Upper lobe of left lung (tissue), 6 donors: ENCODE measurements at regions not wholly inside any gene's neighbourhood (a gene's known extent, or its start where the extent isn't known, plus 50 kb on each side); places are given as distances from the start of the nearest gene placed in this dataset.

Source experiments
- ATAC-seq, 2 donors: fragments of 200-7000 bp; cut with Tn5 transposase; one replicate each; pipeline ENCODE4 v1.9.1; 2022; ENCODE audit warnings: mild to moderate bottlenecking in 2 of 2, moderate library complexity in 2 of 2; ENCODE audit not compliant: low FRiP score in 2 of 2
- DNase-seq, 2 donors: peaks; one replicate each; pipeline ENCODE4 v3.0.0-alpha.2; 2019 to 2020
- H3K27ac ChIP-seq, 4 donors: fragments of 200-600 bp; sonication (generic); one replicate each; pipeline ENCODE4 v1.5.1; 2016 to 2019
- H3K27me3 ChIP-seq, 4 donors: fragments of 200-600 bp; sonication (generic); one replicate each; pipeline ENCODE4 v1.5.1; 2017 to 2019
- H3K36me3 ChIP-seq, 4 donors: fragments of 200-600 bp; sonication (generic); one replicate each; pipeline ENCODE4 v1.5.1; 2016 to 2019
- H3K4me1 ChIP-seq, 4 donors: fragments of 200-600 bp; sonication (generic); one replicate each; pipeline ENCODE4 v1.5.1; 2018 to 2019
- H3K4me3 ChIP-seq, 4 donors: fragments of 200-600 bp; sonication (generic); one replicate each; pipeline ENCODE4 v1.5.1; 2017 to 2019; ENCODE audit warnings: mild to moderate bottlenecking in 2 of 4, moderate library complexity in 1 of 4
- H3K9me3 ChIP-seq, 4 donors: fragments of 200-600 bp; sonication (generic); one replicate each; pipeline ENCODE4 v1.5.1; 2018 to 2019
- CTCF ChIP-seq, 6 experiments: fragments of 450-650 bp in 4 of 6; fragments of 200-600 bp in 2 of 6; sonication (generic) in 2 of 6; IDR thresholded peaks; one replicate each; pipeline ENCODE4 v1.5.1; 2016 to 2019; ENCODE audit warnings: antibody characterized with exemption in 6 of 6
- EP300 ChIP-seq, 4 donors: sonication (generic); formaldehyde crosslinking; IDR thresholded peaks; one replicate each; pipeline ENCODE4 v1.5.1; 2017; ENCODE audit warnings: antibody characterized with exemption in 4 of 4, control low read depth in 2 of 4
- POLR2A ChIP-seq, 4 donors: fragments of 450-650 bp; IDR thresholded peaks; one replicate each; pipeline ENCODE4 v1.5.1; 2016 to 2017; ENCODE audit warnings: antibody characterized with exemption in 4 of 4, mild to moderate bottlenecking in 2 of 4
- POLR2AphosphoS5 ChIP-seq, 2 donors: sonication (generic); formaldehyde crosslinking; IDR thresholded peaks; one replicate each; pipeline ENCODE4 v1.5.1; 2017; ENCODE audit warnings: antibody characterized with exemption in 2 of 2
- WGBS, 2 donors: methylation state at CpG; one replicate each; pipeline ENCODE4 v1.1.5; 2017 to 2018; 5-methylcytosine and 5-hydroxymethylcytosine counted together
- donor health status: DM: no; HTN: no; CAD: no; lungs with moderate emphysema.
- donor health status: DM: no; HTN: yes; CAD: no; lungs with severe emphysema.

GRCh38 chr18:11237484-11237883 is 88.1 kb upstream of the PIEZO2 start:
- H3K4me1 ChIP-seq: no peaks in the 10 kb centered on the region
- no peaks in the 10 kb centered on the region for H3K9me3 ChIP-seq
- DNase-seq: no peak
- TF ChIP-seq EP300 (IDR thresholded peaks at IDR 0.05) (no peak), POLR2A (IDR thresholded peaks at IDR 0.05) (no peak), POLR2AphosphoS5 (IDR thresholded peaks at IDR 0.05) (no peak), CTCF (IDR thresholded peaks at IDR 0.05) (no peak)
- no peak overlapping the region for H3K4me3 ChIP-seq
- H3K27ac ChIP-seq: no peak overlapping the region
- WGBS, 2 donors: 84 to 88% methylated on average over 2 of the region's 2 CpGs
- ATAC-seq: no peak
- H3K27me3 ChIP-seq: no peaks in the 10 kb centered on the region
- H3K36me3 ChIP-seq: no peaks in the 10 kb centered on the region

- Histone ChIP-seq H3K4me3 (no peak overlapping the region), H3K36me3 (no peaks in the 10 kb centered on the region), H3K27ac (no peak overlapping the region), H3K27me3 (no peaks in the 10 kb centered on the region), H3K4me1 (no peaks in the 10 kb centered on the region), H3K9me3 (no peaks in the 10 kb centered on the region)
- 85 to 86% methylated on average over 1 of the region's 1 CpG for WGBS, 2 donors
- TF ChIP-seq POLR2A (IDR thresholded peaks at IDR 0.05): no peak
- TF ChIP-seq CTCF (IDR thresholded peaks at IDR 0.05): no peak
- no peak for TF ChIP-seq EP300 (IDR thresholded peaks at IDR 0.05)
- TF ChIP-seq POLR2AphosphoS5 (IDR thresholded peaks at IDR 0.05): no peak
- ATAC-seq (no peak), DNase-seq (no peak)
Measured at GRCh38 chr18:11237066-11237465, 87.7 kb upstream of the PIEZO2 start.

GRCh38 chr18:11224153-11224552 is 74.8 kb upstream of the PIEZO2 start:
- WGBS, 2 donors: 62 to 84% methylated on average over 7 of the region's 7 CpGs
- TF ChIP-seq CTCF (IDR thresholded peaks at IDR 0.05) (no peak), EP300 (IDR thresholded peaks at IDR 0.05) (no peak), POLR2A (IDR thresholded peaks at IDR 0.05) (no peak), POLR2AphosphoS5 (IDR thresholded peaks at IDR 0.05) (no peak)
- Histone ChIP-seq H3K27ac (no peak overlapping the region), H3K4me1 (no peaks in the 10 kb centered on the region), H3K27me3 (no peaks in the 10 kb centered on the region), H3K9me3 (no peaks in the 10 kb centered on the region), H3K4me3 (no peak overlapping the region), H3K36me3 (no peaks in the 10 kb centered on the region)
- ATAC-seq: no peak
- no peak for DNase-seq

- no peak overlapping the region for H3K27ac ChIP-seq
- no peaks in the 10 kb centered on the region for H3K36me3 ChIP-seq
- no peak for ATAC-seq
- WGBS, 2 donors: 60 to 75% methylated on average over 1 of the region's 1 CpG
- no peak for DNase-seq
- H3K27me3 ChIP-seq: no peaks in the 10 kb centered on the region
- H3K4me3 ChIP-seq: no peak overlapping the region
- TF ChIP-seq CTCF (IDR thresholded peaks at IDR 0.05) (no peak), POLR2AphosphoS5 (IDR thresholded peaks at IDR 0.05) (no peak), POLR2A (IDR thresholded peaks at IDR 0.05) (no peak), EP300 (IDR thresholded peaks at IDR 0.05) (no peak)
- H3K9me3 ChIP-seq: no peaks in the 10 kb centered on the region
- no peaks in the 10 kb centered on the region for H3K4me1 ChIP-seq
Measured at GRCh38 chr18:11219571-11219970, 70.2 kb upstream of the PIEZO2 start.

GRCh38 chr18:11215216-11215615 is 65.8 kb upstream of the PIEZO2 start:
- WGBS, 2 donors: 22 to 25% methylated on average over 4 of the region's 4 CpGs
- Histone ChIP-seq H3K27me3 (no peaks in the 10 kb centered on the region), H3K9me3 (no peaks in the 10 kb centered on the region), H3K27ac (no peak overlapping the region), H3K4me1 (no peaks in the 10 kb centered on the region), H3K36me3 (no peaks in the 10 kb centered on the region), H3K4me3 (no peak overlapping the region)
- no peak for TF ChIP-seq CTCF (IDR thresholded peaks at IDR 0.05)
- no peak for TF ChIP-seq POLR2AphosphoS5 (IDR thresholded peaks at IDR 0.05)
- TF ChIP-seq POLR2A (IDR thresholded peaks at IDR 0.05): no peak
- TF ChIP-seq EP300 (IDR thresholded peaks at IDR 0.05): no peak
- ATAC-seq (no peak), DNase-seq (no peak)
